ENCODE measurements at regions not wholly inside any gene's neighbourhood (a gene's known extent, or its start where the extent isn't known, plus 50 kb on each side); places are given as distances from the start of the nearest gene placed in this dataset.

DNA sequence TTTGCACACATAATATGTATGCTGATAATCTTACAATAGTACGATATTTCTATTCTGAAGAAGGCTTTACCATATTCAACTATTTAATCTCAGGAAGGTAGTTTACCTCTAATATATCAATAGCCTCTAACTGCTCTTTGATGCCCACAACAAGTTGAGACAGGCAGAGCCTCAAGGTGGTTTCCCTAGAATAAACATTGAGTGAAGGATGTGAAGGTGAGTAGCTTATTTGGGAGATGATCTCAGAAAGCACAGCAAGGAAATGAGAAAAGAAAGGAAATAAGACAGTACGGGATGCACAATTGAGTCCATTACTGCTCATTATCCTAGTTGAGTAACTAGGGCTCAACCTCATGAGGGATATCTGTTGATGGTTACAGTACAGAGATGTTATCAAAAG, 638.4 kb downstream of the MAFB start:
- in situ Hi-C loops (cut with HindIII; ENCODE audit: low sequenced_read_pairs) = no loop called here
- TF ChIP-seq, protein P1, sequence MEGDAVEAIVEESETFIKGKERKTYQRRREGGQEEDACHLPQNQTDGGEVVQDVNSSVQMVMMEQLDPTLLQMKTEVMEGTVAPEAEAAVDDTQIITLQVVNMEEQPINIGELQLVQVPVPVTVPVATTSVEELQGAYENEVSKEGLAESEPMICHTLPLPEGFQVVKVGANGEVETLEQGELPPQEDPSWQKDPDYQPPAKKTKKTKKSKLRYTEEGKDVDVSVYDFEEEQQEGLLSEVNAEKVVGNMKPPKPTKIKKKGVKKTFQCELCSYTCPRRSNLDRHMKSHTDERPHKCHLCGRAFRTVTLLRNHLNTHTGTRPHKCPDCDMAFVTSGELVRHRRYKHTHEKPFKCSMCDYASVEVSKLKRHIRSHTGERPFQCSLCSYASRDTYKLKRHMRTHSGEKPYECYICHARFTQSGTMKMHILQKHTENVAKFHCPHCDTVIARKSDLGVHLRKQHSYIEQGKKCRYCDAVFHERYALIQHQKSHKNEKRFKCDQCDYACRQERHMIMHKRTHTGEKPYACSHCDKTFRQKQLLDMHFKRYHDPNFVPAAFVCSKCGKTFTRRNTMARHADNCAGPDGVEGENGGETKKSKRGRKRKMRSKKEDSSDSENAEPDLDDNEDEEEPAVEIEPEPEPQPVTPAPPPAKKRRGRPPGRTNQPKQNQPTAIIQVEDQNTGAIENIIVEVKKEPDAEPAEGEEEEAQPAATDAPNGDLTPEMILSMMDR (IDR thresholded peaks at IDR 0.05; ENCODE audit: low read depth, low read length, missing control alignments) = no peak
- DNase-seq (ENCODE audit: low read depth) = no peak
- H3K4me3 ChIP-seq (ENCODE audit: low read depth, low read length) = no peak overlapping the region

DNA sequence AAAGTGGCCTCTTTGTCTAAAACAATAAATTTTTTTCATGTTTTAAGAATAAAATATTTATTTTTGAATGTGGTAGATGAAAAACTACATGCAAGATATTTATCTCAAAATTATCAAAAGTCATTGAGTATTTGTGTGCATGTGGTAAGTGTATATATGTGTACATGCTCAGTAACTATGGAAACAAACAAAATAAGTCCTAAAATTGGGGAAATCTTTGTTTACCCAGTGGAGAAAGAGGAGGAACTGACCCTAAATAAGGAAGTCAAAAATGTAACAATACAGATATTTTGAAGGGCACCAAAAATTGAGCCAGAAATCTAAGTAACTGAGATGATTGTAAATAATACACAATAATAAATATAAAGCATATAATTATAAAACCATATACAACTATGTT, 639.2 kb downstream of the MAFB start:
- in situ Hi-C loops (cut with HindIII; ENCODE audit: low sequenced_read_pairs) = no loop called here
- TF ChIP-seq, protein P1 (IDR thresholded peaks at IDR 0.05; ENCODE audit: low read depth, low read length, missing control alignments) = no peak
- DNase-seq (ENCODE audit: low read depth) = no peak
- H3K4me3 ChIP-seq (ENCODE audit: low read depth, low read length) = no peak overlapping the region

DNA sequence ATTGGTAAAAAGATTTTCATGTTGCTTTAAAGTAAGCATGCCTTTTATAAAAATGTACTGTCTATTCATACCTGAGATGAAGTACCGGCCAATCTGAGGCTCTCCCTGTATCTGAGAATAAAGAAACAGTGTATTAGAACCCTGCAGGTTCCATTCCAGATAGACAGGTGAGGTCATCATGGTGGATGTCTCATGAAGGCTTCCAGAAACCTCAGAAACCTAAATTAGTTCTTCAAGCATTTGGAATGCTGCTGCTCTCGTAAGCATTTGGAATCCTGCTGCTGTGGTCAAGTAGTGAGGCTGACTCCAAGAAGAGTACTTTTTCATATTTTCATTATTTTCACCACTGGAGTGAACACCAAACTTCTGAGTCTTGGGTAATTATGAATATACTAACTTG, 642.3 kb downstream of the MAFB start:
- in situ Hi-C loops (cut with HindIII; ENCODE audit: low sequenced_read_pairs) = no loop called here
- TF ChIP-seq, protein P1 (IDR thresholded peaks at IDR 0.05; ENCODE audit: low read depth, low read length, missing control alignments) = no peak
- H3K4me3 ChIP-seq (ENCODE audit: low read depth, low read length) = no peak overlapping the region
- DNase-seq (ENCODE audit: low read depth) = peak; percentile 33

- TF ChIP-seq, protein P1 (IDR thresholded peaks at IDR 0.05; ENCODE audit: low read depth, low read length, missing control alignments) = no peak
- H3K4me3 ChIP-seq (ENCODE audit: low read depth, low read length) = no peak overlapping the region
- no peak for DNase-seq (ENCODE audit: low read depth)
- in situ Hi-C loops (cut with HindIII; ENCODE audit: low sequenced_read_pairs) = no loop called here
Measured at GRCh38 chr20:40037511-40037910, 651.5 kb downstream of the MAFB start.

- TF ChIP-seq, protein P1 (IDR thresholded peaks at IDR 0.05; ENCODE audit: low read depth, low read length, missing control alignments) = no peak
- in situ Hi-C loops (cut with HindIII; ENCODE audit: low sequenced_read_pairs) = no loop called here
- DNase-seq (ENCODE audit: low read depth) = no peak
- H3K4me3 ChIP-seq (ENCODE audit: low read depth, low read length) = no peak overlapping the region
Measured at GRCh38 chr20:40029589-40029988, 659.4 kb downstream of the MAFB start.

DNA sequence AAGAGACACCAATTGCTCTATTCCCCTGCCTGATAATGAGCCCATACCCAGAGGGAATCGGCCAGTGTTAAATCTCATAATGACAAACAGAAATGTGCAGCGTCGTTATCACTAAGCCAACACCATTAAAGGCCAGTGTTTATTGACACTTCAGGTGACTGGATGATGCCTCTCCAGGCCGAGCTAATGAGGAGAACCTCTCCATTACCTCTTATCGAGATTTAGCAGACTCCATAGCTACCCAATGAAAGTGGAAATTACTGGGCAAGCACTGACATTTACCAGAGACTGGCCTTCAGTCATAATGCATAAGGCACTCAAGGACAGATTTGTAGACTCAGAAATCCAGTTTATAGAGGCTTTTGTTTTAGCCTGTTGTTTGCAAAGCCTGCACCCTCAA, 669.5 kb downstream of the MAFB start:
- in situ Hi-C loops (cut with HindIII; ENCODE audit: low sequenced_read_pairs) = no loop called here
- DNase-seq (ENCODE audit: low read depth) = no peak
- TF ChIP-seq, protein P1 (IDR thresholded peaks at IDR 0.05; ENCODE audit: low read depth, low read length, missing control alignments) = no peak
- no peak overlapping the region for H3K4me3 ChIP-seq (ENCODE audit: low read depth, low read length)

GRCh38 chr20:40017765-40018164, 671.3 kb downstream of the MAFB start:
- in situ Hi-C loops (cut with HindIII; ENCODE audit: low sequenced_read_pairs) = no loop called here
- TF ChIP-seq, protein P1 (IDR thresholded peaks at IDR 0.05; ENCODE audit: low read depth, low read length, missing control alignments) = no peak
- H3K4me3 ChIP-seq (ENCODE audit: low read depth, low read length) = no peak overlapping the region
- DNase-seq (ENCODE audit: low read depth) = no peak
